NCI-H1694 treated with DMSO at 0.1 percent for 48 hours (cell line): ENCODE measurements at regions not wholly inside any gene's neighbourhood (a gene's known extent, or its start where the extent isn't known, plus 50 kb on each side); places are given as distances from the start of the nearest gene placed in this dataset.
"Not testable (repeated sequence)": the region's sequence is repeated elsewhere in the genome, so short reads cannot be mapped to it uniquely, and the experiment has no call there.

Experiments used
- DNase-seq: peaks from one replicate; lab custom pipeline; 2025; lab: John Stamatoyannopoulos, UW

DNA sequence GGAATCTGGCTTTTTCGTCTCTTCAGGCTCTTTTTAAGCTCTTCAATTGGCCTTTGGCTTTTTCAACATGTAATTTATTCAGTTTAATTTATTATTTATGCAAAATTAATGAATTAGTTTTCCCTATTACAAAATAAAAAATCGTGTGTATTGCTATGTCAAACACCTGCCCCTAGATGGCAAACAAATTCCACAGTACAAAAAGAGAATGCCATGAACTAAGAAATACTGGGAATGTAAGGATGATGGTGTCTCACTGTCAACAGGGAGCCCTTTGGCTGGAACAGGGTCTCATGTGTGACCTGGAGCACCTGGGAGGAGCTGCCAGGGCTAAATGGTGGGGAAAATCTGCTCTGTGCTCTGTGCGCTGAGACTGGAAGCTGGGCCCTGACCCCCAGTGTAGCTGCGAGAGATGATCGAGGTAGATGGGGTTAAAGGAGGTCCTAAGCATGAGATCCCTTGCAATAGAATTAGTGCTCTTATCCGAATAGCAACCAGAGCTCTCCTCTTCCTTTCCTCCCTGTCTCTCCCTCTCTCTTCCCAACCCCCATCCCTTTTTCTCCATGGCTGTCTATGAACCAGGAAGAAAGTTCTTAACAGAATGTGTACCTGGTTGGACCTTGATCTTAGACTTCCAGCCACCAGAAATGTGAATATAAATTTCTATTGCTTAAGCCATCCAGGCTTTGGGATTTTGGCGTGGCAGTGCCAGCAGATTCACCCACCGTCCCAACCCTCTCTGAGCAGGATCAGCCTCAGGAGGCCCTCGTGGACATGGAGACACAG lies 1183.5 kb downstream of the RPIA start:
- DNase-seq: not testable (repeated sequence)

- DNase-seq: not testable (repeated sequence)
These were observed 1185.0 kb downstream of the RPIA start for GRCh38 chr2:89876445-89876844.

DNA sequence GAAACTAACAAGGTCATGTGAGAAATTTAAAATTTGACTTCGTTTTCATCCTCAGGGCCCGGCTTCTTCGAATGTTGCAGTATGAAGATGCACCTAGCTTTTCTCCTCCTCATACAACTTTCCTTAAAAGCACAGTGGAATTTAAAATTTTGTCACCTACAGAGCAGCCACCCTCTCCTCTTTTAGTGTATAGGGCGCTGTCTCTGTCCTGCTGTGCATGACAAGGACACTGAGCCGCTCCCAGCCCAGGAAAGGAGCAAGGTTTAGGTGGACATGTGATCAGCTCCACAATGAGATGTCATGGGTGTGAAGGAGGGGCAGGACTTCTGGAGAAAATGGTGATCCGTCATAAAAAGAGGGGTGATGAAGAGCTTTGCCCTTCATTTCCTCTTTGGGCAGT lies 1185.4 kb downstream of the RPIA start:
- not testable (repeated sequence) for DNase-seq

DNA sequence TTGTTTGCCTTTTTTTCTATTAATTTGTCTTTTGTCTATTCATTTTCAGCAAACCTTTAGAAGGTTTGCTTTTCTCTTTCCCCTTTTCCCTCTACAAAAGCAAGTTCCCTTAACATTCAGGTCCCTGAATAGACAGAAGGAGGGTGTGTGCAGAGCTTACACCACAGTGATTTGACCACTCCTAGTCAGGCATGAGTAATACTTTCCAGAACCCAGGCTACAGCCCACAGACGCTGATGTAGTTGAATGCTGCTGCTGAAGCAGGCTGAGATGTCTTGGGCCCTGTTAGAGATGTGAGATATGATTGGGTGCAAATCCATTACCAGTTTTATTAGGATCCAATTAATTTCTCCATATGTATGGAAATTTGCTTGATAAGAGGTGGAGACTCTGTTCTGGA lies 1191.4 kb downstream of the RPIA start:
- DNase-seq: not testable (repeated sequence)

- DNase-seq: not testable (repeated sequence)
These were observed 1192.2 kb downstream of the RPIA start for GRCh38 chr2:89883624-89884023.

- DNase-seq: not testable (repeated sequence)
These were observed 1193.6 kb downstream of the RPIA start for GRCh38 chr2:89885071-89885470.

GRCh38 chr2:89888693-89889092 lies 1197.2 kb downstream of the RPIA start:
- DNase-seq: not testable (repeated sequence)

- not testable (repeated sequence) for DNase-seq
These were observed 1198.8 kb downstream of the RPIA start for GRCh38 chr2:89890185-89890773.

- DNase-seq: not testable (repeated sequence)
These were observed 1203.5 kb downstream of the RPIA start for GRCh38 chr2:89894988-89895387.

DNA sequence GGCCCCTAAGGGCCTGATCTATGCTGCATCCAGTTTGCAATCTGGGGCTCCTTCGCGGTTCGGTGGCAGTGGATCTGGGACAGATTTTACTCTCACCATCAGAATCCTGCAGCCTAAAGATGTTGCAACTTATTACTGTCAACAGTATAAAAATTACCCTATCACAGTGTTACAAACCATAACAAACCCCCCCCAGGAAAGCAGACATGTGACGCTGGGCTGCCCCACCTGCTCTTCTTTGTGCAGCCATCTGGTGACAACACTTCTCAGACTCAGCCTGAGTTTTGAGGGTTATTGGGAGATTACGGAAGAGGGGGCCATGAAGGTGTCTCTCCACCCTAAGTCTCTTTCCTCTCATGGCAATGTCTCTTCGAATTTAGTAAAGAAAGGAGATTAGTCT lies 1204.2 kb downstream of the RPIA start:
- DNase-seq: not testable (repeated sequence)

DNA sequence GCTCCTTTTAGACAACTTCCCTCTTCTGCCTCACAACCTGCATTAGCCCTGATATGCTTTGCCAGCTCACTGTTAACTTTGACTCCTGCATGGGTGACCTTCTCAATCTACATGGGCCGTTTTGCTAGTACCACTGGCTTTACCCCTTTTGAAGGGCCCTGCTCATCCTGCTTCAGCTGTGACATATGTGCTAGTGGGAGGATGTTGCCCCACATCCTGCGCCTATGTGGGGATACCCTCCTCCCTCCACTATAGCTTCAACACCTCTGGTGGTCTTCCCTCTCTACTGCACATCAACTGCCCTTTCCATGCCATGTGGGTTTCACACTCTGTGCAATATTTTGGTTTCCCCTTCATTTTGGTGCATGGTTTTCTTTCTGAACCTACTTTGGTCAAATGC lies 1235.5 kb downstream of the RPIA start:
- DNase-seq: not testable (repeated sequence)

DNA sequence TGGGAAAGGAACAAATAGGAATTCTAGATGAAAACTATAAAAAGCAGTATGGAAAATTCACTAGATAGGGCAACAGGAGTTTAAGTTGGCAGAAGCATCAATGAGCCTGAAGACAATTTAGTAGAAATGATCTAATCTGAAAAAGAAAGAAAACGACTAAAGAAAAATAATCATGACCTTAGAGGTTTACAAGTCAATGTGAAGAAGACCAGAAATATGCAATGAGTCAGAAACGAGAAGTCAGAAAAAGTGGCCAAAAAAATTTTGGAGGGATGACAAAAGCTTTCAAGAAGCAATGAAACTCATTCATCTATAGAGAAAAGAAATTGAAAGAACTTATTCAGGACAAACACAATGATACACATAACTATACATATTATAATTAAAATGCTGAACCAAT lies 1244.0 kb downstream of the RPIA start:
- DNase-seq: not testable (repeated sequence)

- not testable (repeated sequence) for DNase-seq
These were observed 1244.5 kb downstream of the RPIA start for GRCh38 chr2:89936011-89936410.

DNA sequence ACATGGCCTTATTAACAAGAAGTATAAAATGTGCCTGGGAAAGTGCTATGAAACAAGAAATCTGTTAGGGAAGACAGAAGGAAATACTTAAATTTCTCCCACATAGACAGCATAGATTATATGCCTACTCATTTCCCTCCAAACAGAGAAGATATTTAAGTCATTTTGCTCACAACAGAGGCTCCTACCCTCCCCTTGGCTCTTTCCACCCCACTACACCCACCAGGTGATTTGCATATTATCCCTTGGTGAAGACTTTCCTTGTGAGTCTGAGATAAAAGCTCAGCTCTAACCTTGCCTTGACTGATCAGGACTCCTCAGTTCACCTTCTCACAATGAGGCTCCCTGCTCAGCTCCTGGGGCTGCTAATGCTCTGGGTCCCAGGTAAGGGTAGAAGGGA lies 1245.1 kb downstream of the RPIA start:
- DNase-seq: not testable (repeated sequence)

DNA sequence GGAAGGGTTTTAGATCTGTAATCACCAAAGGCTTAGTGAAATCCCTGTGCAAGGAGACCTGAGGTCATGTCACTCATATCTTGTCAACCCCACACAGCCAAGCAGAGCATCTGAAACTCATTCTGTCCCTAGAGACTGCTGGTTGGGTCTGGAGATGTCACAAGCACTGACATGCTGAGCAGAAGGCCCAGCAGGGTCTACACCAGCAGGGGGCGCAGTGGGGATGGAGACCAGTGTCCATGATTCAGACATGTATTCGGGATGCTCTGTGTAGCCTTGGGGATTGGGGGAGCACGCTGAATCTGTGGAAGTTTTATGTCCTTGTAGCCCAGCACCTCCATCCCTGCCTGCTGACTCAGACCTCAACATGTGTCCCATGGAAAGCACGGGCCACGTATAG lies 1247.3 kb downstream of the RPIA start:
- DNase-seq: not testable (repeated sequence)

GRCh38 chr2:89944267-89944666 lies 1252.8 kb downstream of the RPIA start:
- not testable (repeated sequence) for DNase-seq

DNA sequence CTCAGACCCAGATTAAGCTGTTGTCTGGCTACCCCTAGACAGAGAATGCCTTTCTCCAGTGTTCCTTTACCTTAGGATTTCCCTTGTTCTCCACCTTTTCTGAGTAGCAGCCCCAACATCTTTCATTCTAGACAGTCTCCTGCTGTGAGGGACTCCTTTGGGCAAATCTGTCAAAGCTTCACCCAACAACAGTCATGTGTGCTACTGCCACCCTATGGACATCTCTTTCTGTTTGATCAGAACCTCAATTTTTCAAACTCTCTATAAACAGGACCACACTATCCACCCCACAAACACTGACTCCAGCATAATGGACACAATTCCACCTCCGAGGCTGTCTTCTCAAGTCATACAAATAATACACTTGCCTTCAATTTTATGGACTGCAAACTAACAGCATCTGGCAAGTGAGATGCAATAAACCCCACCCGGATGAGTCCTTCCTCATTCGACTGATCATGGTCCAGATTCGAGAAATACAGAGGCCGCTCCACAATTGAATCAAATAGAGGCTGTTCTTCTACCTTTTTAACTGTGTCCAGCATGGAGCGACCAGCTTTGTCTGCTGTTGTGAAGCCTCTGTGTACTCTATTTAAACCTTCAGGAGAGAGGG lies 1253.6 kb downstream of the RPIA start:
- DNase-seq: not testable (repeated sequence)

GRCh38 chr2:89947208-89947815 lies 1255.8 kb downstream of the RPIA start:
- DNase-seq: not testable (repeated sequence)

DNA sequence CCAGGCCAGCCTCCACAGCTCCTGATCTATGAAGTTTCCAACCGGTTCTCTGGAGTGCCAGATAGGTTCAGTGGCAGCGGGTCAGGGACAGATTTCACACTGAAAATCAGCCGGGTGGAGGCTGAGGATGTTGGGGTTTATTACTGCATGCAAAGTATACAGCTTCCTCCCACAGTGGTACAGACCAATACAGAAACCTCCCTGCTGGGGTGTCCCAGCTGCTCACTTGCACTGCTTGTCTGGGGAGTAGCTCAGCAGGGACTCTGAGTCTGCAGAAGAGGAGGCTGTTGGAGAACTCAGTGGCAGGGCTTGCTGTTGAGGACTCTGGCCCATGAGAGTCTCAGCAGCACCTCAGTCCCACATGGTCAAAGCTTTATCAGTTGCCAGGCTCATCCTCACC lies 1256.6 kb downstream of the RPIA start:
- not testable (repeated sequence) for DNase-seq

DNA sequence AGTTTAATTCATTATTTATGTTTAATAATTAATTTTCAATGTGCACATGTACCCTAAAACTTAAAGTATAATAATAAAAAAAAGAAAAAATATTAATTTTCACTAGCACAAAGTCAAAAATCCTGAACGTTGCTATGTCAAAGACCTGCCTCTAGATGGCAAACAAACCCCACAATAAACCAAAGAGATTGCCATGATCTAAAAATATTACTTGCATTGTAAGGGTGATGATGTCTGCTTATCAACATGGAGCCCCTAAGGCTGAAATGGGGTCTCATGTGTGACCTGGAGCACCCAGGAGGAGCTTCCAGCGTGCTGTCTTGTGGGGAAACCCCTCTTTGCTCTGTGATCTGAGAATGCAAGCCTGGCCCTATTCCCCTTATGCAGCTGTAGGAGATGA lies 1259.3 kb downstream of the RPIA start:
- DNase-seq: not testable (repeated sequence)

DNA sequence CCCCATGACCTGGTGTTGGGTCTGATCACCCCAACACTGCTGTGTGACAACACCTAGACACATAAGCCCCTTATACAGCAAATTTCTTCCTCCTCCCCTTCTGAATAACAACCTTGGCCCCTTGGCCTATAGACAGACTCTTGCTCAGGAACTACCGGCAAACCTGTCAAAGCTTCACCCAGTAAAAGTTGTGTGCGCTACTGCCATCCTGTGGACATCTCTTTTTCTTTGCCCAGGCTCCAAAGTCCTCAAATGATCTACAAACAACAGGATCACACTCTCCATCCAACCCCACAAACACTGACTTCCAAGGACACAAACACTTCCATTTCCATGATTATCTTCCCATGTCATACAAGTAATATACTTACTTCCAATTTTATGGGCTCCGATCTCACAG lies 1265.8 kb downstream of the RPIA start:
- not testable (repeated sequence) for DNase-seq

DNA sequence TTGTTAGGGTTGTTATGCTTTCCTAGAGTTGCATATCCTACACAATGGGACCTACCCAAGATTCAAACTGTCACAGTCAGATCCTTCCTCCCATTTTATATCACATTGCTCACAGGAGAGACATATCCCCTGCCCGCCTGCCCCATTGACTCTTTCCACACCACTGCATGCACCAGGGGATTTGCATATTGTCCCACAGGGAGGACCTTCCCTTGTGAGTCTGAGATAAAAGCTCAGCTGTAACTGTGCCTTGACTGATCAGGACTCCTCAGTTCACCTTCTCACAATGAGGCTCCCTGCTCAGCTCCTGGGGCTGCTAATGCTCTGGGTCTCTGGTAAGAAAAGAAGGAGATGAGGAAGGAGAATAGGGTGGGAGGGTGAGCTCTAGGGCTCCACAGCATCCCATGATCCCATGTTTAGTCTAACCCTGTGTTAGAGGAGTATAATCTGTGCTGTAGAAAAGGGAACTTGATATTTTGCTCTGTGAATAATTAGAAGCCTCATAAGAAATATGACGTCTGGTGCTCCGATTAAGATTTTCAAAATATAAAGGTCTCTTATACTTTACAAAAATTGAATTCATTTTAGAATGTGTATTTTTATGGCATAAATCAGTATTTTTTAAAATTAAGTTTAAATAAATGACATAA lies 1268.4 kb downstream of the RPIA start:
- DNase-seq: not testable (repeated sequence)
